ENCODE measurements at regions not wholly inside any gene's neighbourhood (a gene's known extent, or its start where the extent isn't known, plus 50 kb on each side); places are given as distances from the start of the nearest gene placed in this dataset.
A peak's percentile ranks its signal among the peaks of the same experiment; 100 is the strongest.

- no peak for TF ChIP-seq CTCF (IDR thresholded peaks at IDR 0.05)
- DNase-seq, result no peak
- no peak for ATAC-seq
- Histone ChIP-seq H3K9me3 (peaks cover 10% of the 10 kb centered on the region), H3K4me3 (no peak overlapping the region), H3K4me1 (ENCODE audit: low read depth) (no peaks in the 10 kb centered on the region), H3K36me3 (ENCODE audit: low read depth) (no peaks in the 10 kb centered on the region)
- intact Hi-C loops (cut with DNase I, micrococcal nuclease), result no loop called here
These were observed 271.2 kb downstream of the ZEB1 start for GRCh38 chr10:31590023-31590800.

GRCh38 chr10:31587691-31588090 is 268.7 kb downstream of the ZEB1 start:
- peaks cover 10% of the 10 kb centered on the region for H3K9me3 ChIP-seq
- no peak overlapping the region for H3K4me3 ChIP-seq
- no peaks in the 10 kb centered on the region for H3K36me3 ChIP-seq (ENCODE audit: low read depth)
- ATAC-seq, result no peak
- no peak for TF ChIP-seq CTCF (IDR thresholded peaks at IDR 0.05)
- DNase-seq, result no peak
- intact Hi-C loops (cut with DNase I, micrococcal nuclease), result no loop called here
- H3K4me1 ChIP-seq (ENCODE audit: low read depth), result peaks cover 6% of the 10 kb centered on the region

GRCh38 chr10:31586723-31587638 is 268.0 kb downstream of the ZEB1 start:
- Histone ChIP-seq H3K4me1 (ENCODE audit: low read depth) (peaks cover 6% of the 10 kb centered on the region), H3K36me3 (ENCODE audit: low read depth) (no peaks in the 10 kb centered on the region), H3K9me3 (peaks cover 6% of the 10 kb centered on the region), H3K4me3 (no peak overlapping the region)
- DNase-seq, result peak in 1 of 3 donors; percentile 30
- peak; percentile 34 for ATAC-seq
- no peak for TF ChIP-seq CTCF (IDR thresholded peaks at IDR 0.05)
- intact Hi-C loops (cut with DNase I, micrococcal nuclease), result no loop called here

- Histone ChIP-seq H3K4me3 (no peak overlapping the region), H3K9me3 (peaks cover 2% of the 10 kb centered on the region), H3K36me3 (ENCODE audit: low read depth) (no peaks in the 10 kb centered on the region), H3K4me1 (ENCODE audit: low read depth) (peaks cover 6% of the 10 kb centered on the region)
- intact Hi-C loops (cut with DNase I, micrococcal nuclease), result no loop called here
- TF ChIP-seq CTCF (IDR thresholded peaks at IDR 0.05), result no peak
- DNase-seq (no peak), ATAC-seq (no peak)
These were observed 265.9 kb downstream of the ZEB1 start for GRCh38 chr10:31584876-31585275.

GRCh38 chr10:31584098-31584631 is 265.1 kb downstream of the ZEB1 start:
- H3K4me1 ChIP-seq (ENCODE audit: low read depth), result peaks cover 6% of the 10 kb centered on the region
- H3K36me3 ChIP-seq (ENCODE audit: low read depth), result no peaks in the 10 kb centered on the region
- peaks cover 2% of the 10 kb centered on the region for H3K9me3 ChIP-seq
- intact Hi-C loops (cut with DNase I, micrococcal nuclease), result no loop called here
- DNase-seq, result no peak
- no peak overlapping the region for H3K4me3 ChIP-seq
- no peak for TF ChIP-seq CTCF (IDR thresholded peaks at IDR 0.05)
- ATAC-seq, result no peak

All from mucosa of descending colon (tissue), 3 donors.